Right cardiac atrium (tissue), 5 donors: ENCODE measurements at regions not wholly inside any gene's neighbourhood (a gene's known extent, or its start where the extent isn't known, plus 50 kb on each side); places are given as distances from the start of the nearest gene placed in this dataset.

Experiments
- ATAC-seq, 2 donors: fragments of 200-7000 bp; cut with Tn5 transposase; one replicate each; pipeline versions ENCODE4 v1.8.0 to v1.9.1; 2020; ENCODE audit warnings: moderate library complexity in 2 of 2, mild to moderate bottlenecking in 1 of 2
- DNase-seq, 3 donors: peaks; one replicate each; pipeline ENCODE4 v3.0.0-alpha.2; 2020
- H3K27ac ChIP-seq: one replicate; pipeline ENCODE4 v1.5.1; 2013; ENCODE audit warnings: mild to moderate bottlenecking, low read length, control low read depth, moderate library complexity
- H3K27me3 ChIP-seq: one replicate; pipeline ENCODE4 v1.6.1; 2013; ENCODE audit not compliant: control insufficient read depth, insufficient read depth
- H3K4me1 ChIP-seq: one replicate; pipeline ENCODE4 v1.6.1; 2013; ENCODE audit warnings: low read length; ENCODE audit not compliant: control insufficient read depth, insufficient read depth
- H3K4me3 ChIP-seq: one replicate; pipeline ENCODE4 v1.5.1; 2013; ENCODE audit warnings: low read length, control low read depth
- H3K9me3 ChIP-seq: one replicate; pipeline ENCODE4 v1.6.1; 2013; ENCODE audit warnings: low read length; ENCODE audit not compliant: control insufficient read depth
- whole genome bisulfite sequencing: extraction: QIAGEN DNeasy Blood & Tissue Kit; methylation state at CpG from one replicate; pipeline ENCODE4 v1.1.7; 2013; 5-methylcytosine and 5-hydroxymethylcytosine counted together
- intact Hi-C, 4 donors: fragments of 100-400 bp; cut with DNase I; formaldehyde crosslinking; loops; one replicate each; pipeline versions ENCODE4 v1.11.0 to v1.14.0; 2022 to 2023
- donor health status: healthy with polysubstance abuse.
- donor health status: DM: no; HTN: yes; CAD: no.
- donor health status: DM: no; HTN: no; CAD: no.
- donor health status: DM: no; HTN: yes; CAD: no; lungs with severe emphysema.
- donor health status: DM: yes; HTN: yes; CAD: no.

DNA sequence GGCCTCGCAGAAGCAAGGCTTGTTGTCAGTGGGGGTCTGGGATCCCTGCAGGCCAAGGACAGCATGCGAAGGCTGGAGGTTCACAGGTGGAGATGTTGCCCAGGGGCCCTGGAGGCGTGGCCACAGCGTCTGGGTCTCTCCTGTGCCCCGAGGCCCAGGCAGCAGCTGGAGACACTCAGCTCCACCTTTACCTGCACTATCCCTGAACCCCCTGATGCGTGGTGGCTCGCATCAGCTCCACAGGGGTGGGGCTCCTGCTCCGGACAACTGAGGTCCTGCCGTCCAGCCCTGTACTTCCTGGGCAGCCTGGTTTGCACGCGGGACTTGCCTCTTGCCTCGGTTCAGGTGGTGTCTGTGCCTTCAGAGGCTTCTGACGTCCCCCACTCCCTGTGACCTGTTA lies 54.6 kb upstream of the ZNF32 start:
- WGBS: 88% methylated on average over 13 of the region's 13 CpGs
- intact Hi-C loops: no loop called here
- ATAC-seq: no peak
- Histone ChIP-seq H3K4me1 (peaks cover 14% of the 10 kb centered on the region), H3K9me3 (no peaks in the 10 kb centered on the region), H3K4me3 (no peak overlapping the region), H3K27me3 (no peaks in the 10 kb centered on the region), H3K27ac (no peak overlapping the region)
- DNase-seq: peak in 1 of 3 donors; percentile 17

DNA sequence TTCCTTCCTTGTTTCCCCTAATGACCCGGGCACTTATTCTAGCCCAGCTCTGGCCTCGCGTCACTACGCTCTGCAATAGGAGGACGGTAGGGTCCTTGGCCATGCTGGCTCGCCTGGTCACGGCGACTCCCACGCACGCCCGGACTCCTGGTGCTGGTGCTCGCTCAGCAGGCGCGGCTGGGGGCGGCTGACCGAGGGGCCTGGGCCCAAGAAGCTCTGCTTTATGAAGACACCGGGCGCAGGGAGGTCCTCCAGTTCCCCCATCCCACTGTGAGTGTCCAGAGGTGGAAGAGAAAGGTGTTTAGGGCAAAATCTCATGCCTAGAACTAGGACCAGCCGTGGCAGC lies 54.2 kb upstream of the ZNF32 start:
- H3K27ac ChIP-seq: no peak overlapping the region
- 97% methylated on average over 19 of the region's 19 CpGs for WGBS
- no peaks in the 10 kb centered on the region for H3K9me3 ChIP-seq
- H3K4me3 ChIP-seq: no peak overlapping the region
- intact Hi-C loops: no loop called here
- DNase-seq (peak in 1 of 3 donors; percentile 13), ATAC-seq (no peak)
- H3K27me3 ChIP-seq: no peaks in the 10 kb centered on the region
- peaks cover 14% of the 10 kb centered on the region for H3K4me1 ChIP-seq

DNA sequence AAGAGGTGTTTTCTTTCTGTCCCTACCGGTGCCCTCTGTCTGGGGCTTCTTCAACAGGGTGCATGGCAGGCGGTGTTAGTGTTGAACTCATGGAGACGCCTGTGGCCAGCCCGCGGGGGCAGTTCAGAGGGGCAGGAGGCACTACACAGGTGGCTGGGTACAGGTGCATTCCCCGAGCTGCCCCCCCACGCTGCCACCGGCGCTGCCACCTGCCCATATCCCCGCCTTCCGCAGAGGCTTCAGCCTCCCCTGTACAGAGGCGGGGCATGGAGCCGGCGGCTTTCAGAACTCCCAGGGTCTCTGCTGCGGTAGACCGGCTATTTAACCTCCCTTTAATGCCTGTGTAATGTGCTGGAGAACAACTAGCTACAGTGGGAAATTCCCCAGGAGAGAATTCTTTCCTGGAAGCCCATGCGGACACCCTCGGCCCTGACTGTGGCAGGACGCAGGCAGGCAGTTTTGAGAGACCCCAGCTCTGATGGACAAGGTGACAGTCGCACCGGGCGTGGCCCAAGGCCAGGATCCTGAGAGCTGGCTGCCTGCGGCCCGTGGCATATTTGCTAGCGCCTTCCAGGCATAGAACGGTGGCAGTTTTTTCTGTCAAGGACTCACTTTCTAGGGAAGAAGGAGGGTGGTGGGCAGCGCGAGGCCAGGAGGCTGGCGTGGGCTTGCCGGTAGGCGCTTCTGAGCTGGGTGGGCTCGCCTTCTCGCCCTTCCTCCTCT lies 53.7 kb upstream of the ZNF32 start:
- Histone ChIP-seq H3K4me1 (peaks cover 12% of the 10 kb centered on the region), H3K4me3 (no peak overlapping the region), H3K27me3 (no peaks in the 10 kb centered on the region), H3K9me3 (no peaks in the 10 kb centered on the region), H3K27ac (no peak overlapping the region)
- ATAC-seq (no peak), DNase-seq (peak in 1 of 3 donors; percentile 40)
- intact Hi-C loops: no loop called here
- WGBS: 82% methylated on average over 33 of the region's 33 CpGs

DNA sequence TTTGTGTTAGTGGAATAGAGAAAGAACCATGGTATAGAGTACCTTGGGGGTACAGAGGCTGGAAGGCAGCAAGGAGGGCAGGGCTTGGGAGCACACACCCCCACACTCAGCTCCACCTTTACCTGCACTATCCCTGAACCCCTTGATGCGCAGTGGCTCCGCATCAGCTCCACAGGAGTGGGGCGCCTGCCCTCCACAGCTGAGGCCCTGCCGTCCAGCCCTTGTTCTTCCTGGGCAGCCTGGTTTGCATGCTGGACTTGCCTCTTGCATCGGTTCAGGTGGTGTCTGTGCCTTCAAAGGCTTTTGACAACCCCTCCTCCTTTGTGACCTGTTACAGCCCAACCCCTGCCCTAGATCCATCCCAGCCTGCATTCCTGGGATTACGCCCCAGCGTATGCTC lies 52.6 kb upstream of the ZNF32 start:
- Histone ChIP-seq H3K4me1 (peaks cover 11% of the 10 kb centered on the region), H3K9me3 (no peaks in the 10 kb centered on the region), H3K27me3 (no peaks in the 10 kb centered on the region), H3K4me3 (no peak overlapping the region), H3K27ac (no peak overlapping the region)
- intact Hi-C loops: no loop called here
- 95% methylated on average over 7 of the region's 7 CpGs for WGBS
- DNase-seq: peak in 1 of 3 donors; percentile 35
- ATAC-seq: no peak

DNA sequence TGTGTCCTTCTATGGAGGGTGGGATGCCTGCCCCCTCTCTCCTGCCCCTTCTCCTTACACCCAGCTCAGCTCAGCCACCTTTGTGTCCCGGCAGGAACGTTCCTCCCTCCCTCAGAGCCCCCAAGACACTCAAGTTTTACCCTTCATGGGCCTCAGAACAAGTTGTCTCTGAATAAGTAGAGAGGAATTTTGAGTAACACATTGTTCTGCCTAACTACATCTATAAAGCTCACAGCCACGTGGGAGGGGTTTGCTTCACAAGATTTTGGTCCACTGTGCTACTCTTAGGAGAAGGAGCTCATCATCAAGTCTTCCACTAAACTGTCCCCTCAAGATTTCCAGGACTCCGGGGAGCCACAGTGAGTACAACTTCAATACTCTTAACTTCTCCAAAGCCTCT lies 51.6 kb upstream of the ZNF32 start:
- H3K9me3 ChIP-seq: no peaks in the 10 kb centered on the region
- peaks cover 9% of the 10 kb centered on the region for H3K4me1 ChIP-seq
- H3K27ac ChIP-seq: no peak overlapping the region
- WGBS: 57% methylated on average over 4 of the region's 4 CpGs
- H3K4me3 ChIP-seq: no peak overlapping the region
- intact Hi-C loops: no loop called here
- ATAC-seq (no peak), DNase-seq (no peak)
- H3K27me3 ChIP-seq: no peaks in the 10 kb centered on the region

DNA sequence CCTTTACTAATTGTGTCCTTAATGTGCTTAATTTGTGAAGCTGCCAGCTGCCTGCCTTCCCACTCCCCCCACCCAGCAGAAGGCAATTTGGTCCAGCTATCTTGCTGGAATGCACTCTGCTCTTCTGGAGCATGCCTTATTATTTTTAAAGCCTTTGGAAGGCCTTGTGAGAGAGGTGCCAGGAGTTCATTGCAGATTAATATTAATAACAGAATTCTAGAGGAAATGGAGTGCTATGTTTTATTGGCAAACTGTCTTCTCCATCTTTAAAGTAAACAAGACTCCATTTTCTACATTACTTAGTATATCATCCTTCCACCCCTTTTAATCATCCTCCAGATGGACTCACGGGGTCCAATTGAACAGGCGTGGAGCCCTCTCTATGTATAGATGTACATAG lies 50.8 kb upstream of the ZNF32 start:
- Histone ChIP-seq H3K9me3 (no peaks in the 10 kb centered on the region), H3K4me3 (no peak overlapping the region), H3K4me1 (peaks cover 9% of the 10 kb centered on the region), H3K27me3 (no peaks in the 10 kb centered on the region), H3K27ac (no peak overlapping the region)
- ATAC-seq (no peak), DNase-seq (no peak)
- intact Hi-C loops: loop anchor here in 2 of 4 donors (10.0 kb wide), 2 partner anchors 125 to 175 kb away; no protein-coding TSS in a partner anchor
- 79% methylated on average over 2 of the region's 2 CpGs for WGBS
